HG03135 (cell line): ENCODE measurements at regions not wholly inside any gene's neighbourhood (a gene's known extent, or its start where the extent isn't known, plus 50 kb on each side); places are given as distances from the start of the nearest gene placed in this dataset.

ENCODE experiments used
- ATAC-seq: cut with Tn5 transposase; IDR thresholded peaks from one replicate; pipeline ENCODE4 v1.9.1; 2021; ENCODE audit warnings: mild to moderate bottlenecking, moderate library complexity; ENCODE audit not compliant: unreplicated experiment

DNA sequence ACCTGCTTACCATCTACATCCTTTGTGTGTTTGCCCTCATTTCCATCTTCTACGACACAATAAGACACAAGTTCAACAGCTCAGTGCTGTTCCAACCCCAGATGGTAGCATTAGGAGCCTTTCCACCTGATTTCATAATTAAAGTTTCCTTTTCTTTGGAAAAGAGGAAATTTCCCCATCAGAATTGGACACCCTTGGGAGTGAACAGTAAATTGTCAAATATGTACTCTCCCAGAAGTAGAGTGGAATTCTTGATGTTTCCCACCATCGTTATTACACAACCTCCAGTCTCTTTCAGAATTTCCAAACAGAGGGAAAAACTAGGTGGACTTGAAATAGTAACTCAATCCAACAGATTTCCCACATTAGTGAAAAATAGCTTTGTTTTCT, 337.6 kb upstream of the OR4E1 start:
- no peak for ATAC-seq

DNA sequence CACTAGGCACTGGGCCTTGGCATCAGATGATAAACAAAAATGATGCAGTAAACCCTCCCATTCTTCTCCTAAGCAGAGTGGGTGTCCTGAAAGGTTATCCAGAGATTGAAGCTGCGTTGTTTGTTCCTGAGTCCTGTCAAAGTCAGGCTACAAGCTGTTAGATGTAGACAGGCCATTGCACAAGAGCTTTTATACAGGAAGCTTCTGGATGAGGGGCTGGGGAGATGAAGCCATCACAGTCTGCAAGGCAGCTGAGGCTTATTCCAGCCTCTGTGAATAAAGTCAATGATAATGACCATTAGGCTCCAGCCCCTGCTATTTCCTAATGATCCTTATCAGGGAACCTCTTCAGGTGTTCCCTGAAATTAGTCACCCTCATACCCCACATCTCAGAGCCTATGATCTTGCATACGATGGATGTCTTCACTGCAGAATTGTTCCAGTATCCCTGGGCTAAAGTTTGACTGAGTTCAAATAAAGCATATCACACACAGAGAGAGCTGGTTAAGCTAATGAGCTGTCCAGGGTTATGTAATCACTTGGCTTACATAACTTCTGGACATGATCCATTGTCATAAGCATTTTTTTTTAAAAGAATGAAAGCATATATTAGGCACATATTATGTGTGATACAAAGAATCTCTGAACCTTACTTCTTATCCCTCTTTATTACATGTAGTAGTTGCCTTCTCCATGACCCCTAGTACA, 337.1 kb upstream of the OR4E1 start:
- ATAC-seq = no peak

DNA sequence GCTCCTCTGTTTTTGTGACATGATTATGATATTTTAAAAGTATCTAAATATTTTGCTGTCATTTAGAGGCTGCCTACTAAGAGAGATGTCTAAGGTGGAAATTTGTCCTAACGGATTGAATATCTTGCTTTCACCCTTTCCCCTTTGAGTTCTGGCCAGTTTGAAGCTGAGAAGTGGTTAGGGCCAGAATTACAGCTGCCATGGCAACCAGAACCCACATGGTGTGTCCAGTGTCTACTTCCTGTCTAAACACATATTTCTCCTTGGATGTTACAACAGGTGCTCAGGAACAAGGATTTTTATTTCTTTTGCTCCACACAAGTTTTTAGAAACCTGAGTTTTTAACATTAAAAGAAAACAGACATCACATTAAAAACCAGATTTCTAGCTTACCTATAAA, 335.1 kb upstream of the OR4E1 start:
- no peak for ATAC-seq

DNA sequence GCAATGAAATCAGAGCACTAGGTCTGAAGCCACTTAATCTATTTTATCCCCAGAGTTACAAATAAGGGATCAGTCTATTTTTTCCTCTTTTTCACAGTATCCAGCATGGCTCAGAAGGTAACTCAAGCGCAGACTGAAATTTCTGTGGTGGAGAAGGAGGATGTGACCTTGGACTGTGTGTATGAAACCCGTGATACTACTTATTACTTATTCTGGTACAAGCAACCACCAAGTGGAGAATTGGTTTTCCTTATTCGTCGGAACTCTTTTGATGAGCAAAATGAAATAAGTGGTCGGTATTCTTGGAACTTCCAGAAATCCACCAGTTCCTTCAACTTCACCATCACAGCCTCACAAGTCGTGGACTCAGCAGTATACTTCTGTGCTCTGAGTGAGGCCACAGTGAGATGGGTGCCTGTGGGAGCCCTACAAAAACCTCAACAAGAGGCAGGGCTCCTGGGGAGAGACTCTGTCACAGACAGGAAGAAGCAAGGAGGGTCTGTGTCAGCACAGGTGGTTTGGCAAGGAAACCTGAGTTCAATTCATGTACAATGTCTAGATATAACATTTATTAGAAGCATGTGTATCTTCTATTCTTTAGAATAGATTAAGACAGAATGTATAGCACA, 334.3 kb upstream of the OR4E1 start:
- no peak for ATAC-seq

DNA sequence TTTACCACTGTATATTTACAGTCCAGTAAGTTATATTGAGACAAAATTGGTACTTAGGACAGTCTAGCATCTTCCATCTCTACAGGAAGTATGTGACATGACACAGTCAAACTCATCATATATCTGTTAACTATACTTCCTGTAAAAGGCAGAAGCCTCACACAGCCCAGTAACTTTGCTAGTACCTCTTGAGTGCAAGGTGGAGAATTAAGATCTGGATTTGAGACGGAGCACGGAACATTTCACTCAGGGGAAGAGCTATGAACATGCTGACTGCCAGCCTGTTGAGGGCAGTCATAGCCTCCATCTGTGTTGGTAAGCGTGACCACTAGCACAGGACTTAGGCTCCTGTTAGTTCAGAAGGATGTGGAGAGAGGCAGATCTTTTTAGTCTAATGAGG, 333.7 kb upstream of the OR4E1 start:
- no peak for ATAC-seq

DNA sequence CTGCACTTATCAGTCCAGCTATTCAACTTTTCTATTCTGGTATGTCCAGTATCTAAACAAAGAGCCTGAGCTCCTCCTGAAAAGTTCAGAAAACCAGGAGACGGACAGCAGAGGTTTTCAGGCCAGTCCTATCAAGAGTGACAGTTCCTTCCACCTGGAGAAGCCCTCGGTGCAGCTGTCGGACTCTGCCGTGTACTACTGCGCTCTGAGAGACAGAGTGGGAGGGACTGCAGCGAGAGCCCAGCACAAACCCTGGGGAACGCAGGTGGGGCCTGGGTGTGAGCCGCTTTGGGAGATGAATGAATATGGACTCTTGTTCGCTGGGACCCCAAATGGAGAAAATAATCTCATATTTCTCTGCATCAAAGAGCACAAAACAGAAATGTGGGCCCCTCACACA, 329.8 kb upstream of the OR4E1 start:
- no peak for ATAC-seq

DNA sequence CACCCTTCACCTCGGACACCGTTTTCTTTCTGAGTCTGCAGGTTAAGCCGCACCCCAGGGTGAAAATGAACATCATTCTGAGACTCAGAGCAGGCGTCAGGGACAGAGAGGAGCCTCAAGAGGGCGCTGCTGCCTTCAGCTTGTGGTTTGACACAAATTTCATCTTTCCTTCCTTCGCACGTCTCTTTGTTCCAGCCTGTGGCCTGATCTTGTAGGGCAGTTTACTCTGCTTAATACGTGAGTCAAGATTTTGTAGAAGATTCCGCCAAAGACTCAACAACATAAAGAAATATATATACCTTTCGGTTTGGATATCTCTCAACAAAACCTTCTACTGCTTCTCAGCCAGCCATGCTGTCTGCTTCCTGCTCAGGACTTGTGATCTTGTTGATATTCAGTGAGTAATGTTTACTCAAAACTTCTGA, 329.3 kb upstream of the OR4E1 start:
- ATAC-seq = no peak

DNA sequence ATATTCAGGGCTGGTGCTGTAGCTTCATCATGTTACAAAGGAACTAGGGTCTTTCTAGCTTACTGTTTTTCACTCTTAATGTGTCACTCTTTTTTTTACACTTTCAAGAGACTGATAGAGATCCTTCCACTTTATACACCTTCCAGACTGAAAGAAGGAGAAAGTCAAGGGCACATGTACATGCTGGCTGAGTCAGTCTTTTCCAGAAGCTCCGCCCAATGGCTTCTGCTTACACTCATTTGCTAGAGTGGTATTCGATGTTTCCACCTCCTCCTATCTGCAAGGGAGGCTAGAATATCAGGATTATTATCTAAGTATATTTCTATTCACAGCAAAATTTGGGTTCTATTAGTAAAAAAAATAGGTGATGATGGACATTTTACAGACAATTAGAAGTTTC, 325.8 kb upstream of the OR4E1 start:
- ATAC-seq = no peak

DNA sequence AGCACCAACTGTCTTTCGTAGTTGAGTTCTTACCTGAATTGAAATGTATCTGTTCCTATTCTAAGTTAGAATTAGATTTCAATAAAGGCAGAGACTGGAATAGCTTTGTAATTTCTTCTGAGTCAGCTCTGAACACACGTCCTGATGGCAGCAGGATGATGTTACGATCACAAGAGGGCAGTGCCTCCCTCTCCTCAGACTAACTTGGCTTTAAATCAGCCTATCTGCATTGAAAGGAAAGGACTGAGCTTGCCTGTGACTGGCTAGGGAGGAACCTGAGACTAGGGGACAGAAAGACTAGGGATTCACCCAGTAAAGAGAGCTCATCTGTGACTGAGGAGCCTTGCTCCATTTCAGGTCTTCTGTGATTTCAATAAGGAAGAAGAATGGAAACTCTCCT, 323.7 kb upstream of the OR4E1 start:
- ATAC-seq = no peak

DNA sequence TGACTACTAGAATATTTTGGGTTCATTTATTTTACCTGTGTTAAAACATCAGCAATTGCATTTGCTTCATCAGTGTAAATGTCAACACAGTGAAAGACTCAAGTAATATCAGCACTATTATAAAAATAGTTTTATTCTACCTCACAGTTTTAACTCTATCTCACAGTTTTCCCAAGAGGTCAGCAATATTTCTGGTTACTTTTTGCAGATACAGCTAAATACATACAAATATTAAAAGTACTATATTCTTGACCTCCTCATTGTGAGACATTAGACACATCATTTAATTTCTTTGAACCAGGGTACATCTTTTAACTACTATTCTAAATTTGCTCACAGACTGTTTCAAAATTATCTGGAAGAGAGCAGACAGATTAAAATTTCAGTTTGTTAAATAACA, 321.7 kb upstream of the OR4E1 start:
- no peak for ATAC-seq

DNA sequence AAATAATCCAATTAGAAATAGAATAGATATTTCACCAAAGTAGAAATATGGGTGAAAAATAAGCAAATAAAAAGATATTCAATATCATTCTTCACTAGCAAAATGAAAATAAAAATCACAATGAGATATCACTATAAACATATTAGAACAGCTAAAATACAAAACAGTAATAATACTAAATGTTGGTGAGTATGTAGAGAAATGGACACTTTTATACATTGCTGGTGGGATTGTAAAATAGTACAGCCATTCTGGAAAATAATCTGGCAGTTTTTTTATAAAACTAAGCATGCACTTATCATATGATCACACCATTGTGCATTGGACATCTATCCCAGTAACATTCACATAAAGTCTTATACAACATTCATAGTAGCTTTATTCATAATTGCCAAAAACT, 320.2 kb upstream of the OR4E1 start:
- no peak for ATAC-seq

DNA sequence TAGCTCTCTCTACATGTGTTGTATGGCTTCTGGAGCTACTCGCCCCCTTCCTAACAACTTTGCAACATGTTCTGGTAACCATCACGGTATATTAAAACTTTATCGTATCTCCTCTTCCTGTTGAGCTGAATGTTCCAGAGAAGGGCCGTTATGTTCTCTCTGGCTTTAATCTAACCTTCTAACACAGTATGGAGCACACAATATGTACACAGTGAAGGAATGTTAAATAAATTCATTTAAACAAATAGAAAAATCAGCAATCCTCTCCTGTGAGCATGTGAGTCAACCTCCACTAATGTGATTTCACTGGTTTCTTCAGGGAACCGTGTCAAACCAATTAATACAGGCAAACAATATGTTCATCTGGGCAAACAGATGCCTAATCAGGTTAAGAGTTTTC, 319.5 kb upstream of the OR4E1 start:
- no peak for ATAC-seq

DNA sequence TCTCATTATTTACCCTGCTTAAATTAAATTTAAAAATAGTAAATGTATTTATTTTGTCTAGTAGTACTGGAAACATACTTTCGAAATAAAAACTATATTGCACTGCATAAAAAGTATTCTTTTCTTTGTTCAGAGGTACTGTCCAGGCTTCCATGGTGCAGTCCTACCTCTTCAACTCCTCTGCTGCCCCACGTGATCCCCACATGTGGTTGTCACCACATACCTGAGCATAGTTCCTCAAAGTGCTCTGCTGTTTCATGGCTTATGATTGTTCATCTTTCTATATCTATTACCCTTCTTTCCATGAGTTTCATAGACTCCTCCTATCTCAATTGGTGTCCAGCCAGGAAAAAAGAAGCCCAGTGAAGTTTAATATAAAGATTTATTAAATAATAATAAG, 317.5 kb upstream of the OR4E1 start:
- no peak for ATAC-seq

DNA sequence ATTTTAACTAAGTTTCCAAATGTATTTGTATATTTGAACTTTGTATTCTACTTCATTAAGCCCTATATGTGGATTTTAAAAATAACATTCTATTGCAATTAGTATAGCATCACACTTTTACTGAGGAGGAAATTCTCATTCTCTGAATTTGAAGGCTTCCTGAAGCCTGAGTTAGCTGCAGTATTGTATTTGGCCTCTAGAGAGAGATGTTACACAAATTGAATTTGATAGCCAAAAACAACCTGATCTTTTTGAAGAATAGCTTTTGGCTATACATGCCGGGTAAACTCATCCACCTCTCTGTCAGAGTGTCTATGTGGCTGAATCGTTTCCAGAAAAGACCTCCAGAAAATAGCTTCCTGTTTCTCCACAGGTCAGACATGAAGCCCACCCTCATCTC, 316.5 kb upstream of the OR4E1 start:
- ATAC-seq = no peak

DNA sequence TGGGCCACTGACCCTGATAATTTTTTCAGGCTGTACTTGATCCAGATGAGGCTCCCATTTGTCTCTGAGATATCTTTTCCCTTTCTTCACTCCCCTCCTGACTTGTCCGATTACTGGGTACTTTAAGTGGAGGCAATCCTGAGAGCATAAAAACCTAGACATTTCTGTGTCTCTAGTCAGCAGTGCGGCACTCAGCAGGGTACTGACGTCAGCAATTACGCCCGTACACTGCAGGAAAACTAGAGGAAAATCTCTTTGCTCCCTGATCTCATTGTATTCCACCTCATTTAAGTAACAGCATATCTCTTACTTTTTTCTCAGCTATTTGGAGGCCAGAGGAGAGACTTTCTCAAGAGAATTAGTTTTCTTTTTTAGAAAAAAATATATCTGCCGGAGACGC, 315.5 kb upstream of the OR4E1 start:
- ATAC-seq = no peak

DNA sequence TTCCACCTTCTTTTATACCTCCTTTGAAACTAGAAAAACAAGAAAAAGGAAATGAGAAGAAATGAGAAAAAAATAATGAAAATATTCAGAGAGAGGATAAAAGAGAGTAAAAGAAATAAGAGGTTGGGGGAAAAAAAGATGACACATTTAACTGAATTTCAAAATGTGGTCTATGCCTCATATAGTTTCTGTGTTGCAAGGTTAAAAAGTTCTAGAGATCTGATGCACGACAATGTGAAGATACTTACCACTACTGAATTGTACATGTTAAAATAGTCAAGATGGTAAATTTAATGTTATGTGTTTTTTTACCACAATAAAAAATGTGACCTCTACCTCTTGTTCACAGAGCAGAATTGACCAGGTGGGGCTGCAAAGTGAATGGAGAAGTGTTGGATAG, 314.8 kb upstream of the OR4E1 start:
- ATAC-seq = no peak

DNA sequence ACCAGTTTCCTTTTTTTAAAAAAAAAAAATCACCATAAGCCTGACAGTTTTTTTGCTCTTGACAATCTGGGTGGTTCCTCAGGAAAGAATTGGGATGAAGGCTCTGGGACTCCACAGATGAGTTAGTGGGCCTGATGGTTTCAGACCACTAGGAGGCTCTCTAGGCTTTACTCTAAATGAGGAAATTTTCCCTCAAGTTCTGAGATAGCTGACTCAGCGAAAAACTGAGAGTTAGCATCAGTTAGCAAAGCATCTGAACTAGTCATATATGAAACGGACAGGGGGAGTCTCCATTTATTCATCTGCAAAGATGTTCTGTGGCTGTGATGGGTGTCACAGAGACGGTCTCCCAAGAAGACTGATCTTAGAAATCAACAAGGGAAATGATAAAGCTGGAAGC, 314.3 kb upstream of the OR4E1 start:
- ATAC-seq = no peak

DNA sequence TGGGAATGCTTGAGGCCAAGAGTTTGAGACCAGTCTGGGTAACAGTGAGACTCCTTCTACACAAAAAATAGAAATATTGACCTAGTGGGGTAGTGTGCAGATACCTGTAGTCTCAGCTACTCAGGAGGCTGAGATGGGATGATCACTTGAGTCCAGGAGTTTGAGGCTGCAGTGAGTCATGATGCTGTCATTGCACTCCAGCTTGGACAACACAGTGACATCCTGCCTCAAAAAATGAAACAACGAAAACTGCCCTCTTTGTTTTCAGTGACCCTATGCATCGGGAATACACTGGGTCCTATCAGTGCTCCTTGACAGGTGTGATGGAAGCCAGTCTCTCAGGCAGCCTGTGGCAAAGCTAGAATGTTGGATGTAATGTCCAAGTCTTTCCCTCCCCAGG, 311.5 kb upstream of the OR4E1 start:
- ATAC-seq = no peak

DNA sequence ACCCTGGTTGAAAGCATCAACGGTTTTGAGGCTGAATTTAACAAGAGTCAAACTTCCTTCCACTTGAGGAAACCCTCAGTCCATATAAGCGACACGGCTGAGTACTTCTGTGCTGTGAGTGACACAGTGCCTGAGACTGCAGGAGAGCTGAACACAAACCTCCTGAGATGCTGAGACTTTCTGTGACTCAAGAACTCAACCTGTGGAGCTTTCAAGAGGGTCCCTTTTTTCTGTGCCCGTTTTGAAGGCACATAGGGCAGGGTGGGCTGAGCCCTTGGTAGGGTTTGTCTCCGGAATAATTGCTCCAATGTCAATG, 305.3 kb upstream of the OR4E1 start:
- ATAC-seq = no peak

DNA sequence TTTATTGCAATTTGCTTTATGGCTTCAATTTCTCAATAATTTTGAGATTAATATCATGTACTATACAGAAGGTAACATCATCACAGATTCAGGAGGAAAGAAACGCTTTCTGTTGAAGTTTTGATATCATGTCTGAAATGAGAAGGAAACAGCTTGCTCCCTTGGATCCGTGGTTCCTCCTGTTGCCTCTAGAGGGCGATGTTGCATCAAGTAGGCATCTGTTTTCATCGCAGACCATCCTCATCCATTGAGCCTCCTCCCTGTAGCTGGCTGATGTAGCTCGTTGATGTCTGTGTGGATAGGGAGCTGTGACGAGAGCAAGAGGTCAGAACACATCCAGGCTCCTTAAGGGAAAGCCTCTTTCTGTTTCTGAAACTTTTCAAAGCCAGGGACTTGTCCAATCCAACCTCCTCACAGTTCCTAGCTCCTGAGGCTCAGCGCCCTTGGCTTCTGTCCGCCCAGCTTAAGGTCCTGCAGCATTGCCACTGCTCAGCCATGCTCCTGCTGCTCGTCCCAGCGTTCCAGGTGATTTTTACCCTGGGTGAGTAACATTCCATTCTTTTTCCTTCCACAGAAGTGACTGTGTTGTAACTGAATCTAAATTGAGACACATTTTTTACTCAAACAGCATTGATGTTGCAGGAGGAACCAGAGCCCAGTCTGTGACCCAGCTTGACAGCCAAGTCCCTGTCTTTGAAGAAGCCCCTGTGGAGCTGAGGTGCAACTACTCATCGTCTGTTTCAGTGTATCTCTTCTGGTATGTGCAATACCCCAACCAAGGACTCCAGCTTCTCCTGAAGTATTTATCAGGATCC, 304.8 kb upstream of the OR4E1 start:
- ATAC-seq = no peak

DNA sequence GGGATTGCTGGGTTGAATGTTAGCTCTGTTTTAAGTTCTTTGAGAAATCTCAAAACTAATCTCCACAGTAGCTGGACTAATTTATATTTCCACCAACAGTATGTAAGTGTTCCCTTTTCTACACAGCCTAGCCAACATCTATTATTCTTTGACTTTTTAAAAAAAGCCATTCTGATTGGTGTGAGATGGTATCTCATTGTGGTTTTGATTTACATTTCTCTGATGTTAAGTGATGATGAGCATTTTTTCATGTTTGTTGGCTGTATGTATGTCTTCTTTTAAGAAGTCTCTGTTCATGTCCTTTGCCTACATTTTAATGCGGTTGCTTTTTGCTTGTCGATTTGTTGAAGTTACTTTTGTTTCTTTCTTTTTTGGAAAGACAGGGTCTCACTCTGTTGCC, 301.1 kb upstream of the OR4E1 start:
- ATAC-seq = no peak

DNA sequence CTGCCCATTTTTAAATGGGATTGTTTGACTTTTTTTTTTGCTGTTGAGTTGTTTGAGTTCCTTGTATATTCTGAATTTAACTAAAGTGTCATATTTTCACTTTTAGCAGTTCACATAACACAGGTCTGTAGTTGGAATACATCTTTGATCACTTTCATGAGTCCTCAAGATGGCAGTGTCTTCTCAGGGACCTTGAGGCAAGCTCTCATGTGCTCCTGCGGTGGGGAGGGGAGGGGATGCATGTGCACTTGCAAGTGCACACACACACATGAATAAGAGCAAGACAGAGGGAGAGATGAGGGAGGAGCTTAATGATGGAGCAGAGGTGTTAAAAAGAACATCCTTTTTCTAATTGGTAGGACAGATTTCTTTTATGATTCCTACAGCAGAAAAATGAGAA, 291.4 kb upstream of the OR4E1 start:
- no peak for ATAC-seq
